HepG2 (cell line): ENCODE measurements at regions not wholly inside any gene's neighbourhood (a gene's known extent, or its start where the extent isn't known, plus 50 kb on each side); places are given as distances from the start of the nearest gene placed in this dataset.

Source experiments
- ATAC-seq: fragments of 200-7000 bp; cut with Tn5 transposase; 3 replicates; pipeline ENCODE4 v1.9.1; 2020; ENCODE audit warnings: mild to moderate bottlenecking, moderate library complexity
- BruUV-seq: library from RNA; stranded (reverse); fragments of 400-500 nt; replicated peaks from 2 replicates; lab custom pipeline; 2021; lab: Mats Ljungman, UMichigan
- CTCF ChIA-PET: fragments of 300-600 bp; formaldehyde crosslinking; extraction: SDS; loops from one replicate; lab custom pipeline; 2021; ENCODE audit warnings: low total read pairs, inconsistent platforms, low intra/inter-chr PET ratio; lab: Yijun Ruan, JAX
- POLR2A ChIA-PET: fragments of 350-600 bp; sonication (Branson Sonifier 250); formaldehyde crosslinking; loops from one replicate; lab custom pipeline; 2020; ENCODE audit warnings: antibody characterized with exemption, inconsistent platforms; lab: Yijun Ruan, JAX
- DNase-seq: peaks from one replicate; pipeline ENCODE4 v3.0.0-alpha.2; 2015; ENCODE audit warnings: low spot score
- FAIRE-seq: peaks from 3 replicates; lab custom pipeline; 2011; peaks lifted over from hg19 to GRCh38; lab: Jason Lieb, UNC
- H2AFZ ChIP-seq: one replicate; pipeline ENCODE4 v1.6.1; 2011; ENCODE audit warnings: low read length, inconsistent platforms
- H3K27ac ChIP-seq: fragments of 300-600 bp; 3 replicates; pipeline ENCODE4 v1.8.0; 2011; ENCODE audit warnings: mixed run types, mild to moderate bottlenecking, mixed read lengths, low read length, inconsistent platforms; ENCODE audit not compliant: insufficient read depth; ENCODE audit errors: extremely low read length
- H3K27me3 ChIP-seq, 2 experiments: fragments of 200-600 bp in 1 of 2; 2 replicates in 1 of 2; 3 replicates in 1 of 2; pipeline versions ENCODE4 v1.6.0 to v1.8.0; 2011; ENCODE audit warnings: low read length in 2 of 2, mild to moderate bottlenecking in 2 of 2, moderate library complexity in 2 of 2, inconsistent platforms in 1 of 2; ENCODE audit not compliant: insufficient read depth in 2 of 2, control insufficient read depth in 1 of 2
- H3K36me3 ChIP-seq, 2 experiments: fragments of 200-600 bp in 1 of 2; replicated peaks in 1 of 2; 2 replicates in 1 of 2; 3 replicates in 1 of 2; pipeline versions ENCODE4 v1.5.1 to v1.8.0; 2011; ENCODE audit warnings: low read length in 2 of 2, inconsistent platforms in 1 of 2; ENCODE audit not compliant: insufficient read depth in 2 of 2, control insufficient read depth in 1 of 2
- H3K4me1 ChIP-seq: 2 replicates; pipeline ENCODE4 v1.5.1; 2012; ENCODE audit warnings: low read length, inconsistent platforms; ENCODE audit not compliant: insufficient read depth
- H3K4me2 ChIP-seq: 2 replicates; pipeline ENCODE4 v1.6.0; 2011; ENCODE audit warnings: low read depth, low read length, inconsistent platforms
- H3K4me3 ChIP-seq, 3 experiments: fragments of 200-600 bp in 1 of 3; sonication (generic), shearing (Covaris generic) in 1 of 3; replicated peaks in 1 of 3; 2 replicates each; pipeline ENCODE4 v1.5.1; 2011 to 2016; ENCODE audit warnings: low read length in 3 of 3, inconsistent platforms in 2 of 3, low read depth in 2 of 3, mild to moderate bottlenecking in 2 of 3, control low read depth in 1 of 3, mixed read lengths in 1 of 3; ENCODE audit not compliant: insufficient read depth in 1 of 3
- H3K79me2 ChIP-seq: one replicate; pipeline ENCODE4 v1.6.1; 2011; ENCODE audit warnings: low read length, inconsistent platforms; ENCODE audit not compliant: insufficient read depth
- H3K9ac ChIP-seq: 2 replicates; pipeline ENCODE4 v1.6.0; 2011; ENCODE audit warnings: mild to moderate bottlenecking, low read depth, low read length, inconsistent platforms; ENCODE audit not compliant: insufficient read depth
- H3K9me3 ChIP-seq: 2 replicates; pipeline ENCODE4 v1.5.1; 2012; ENCODE audit warnings: mild to moderate bottlenecking, low read length
- H4K20me1 ChIP-seq: 2 replicates; pipeline ENCODE4 v1.6.0; 2011; ENCODE audit warnings: inconsistent platforms, mild to moderate bottlenecking, low read length, moderate library complexity; ENCODE audit not compliant: insufficient read depth
- HNF4A ChIP-seq: sonication (generic); formaldehyde crosslinking; IDR thresholded peaks from 2 replicates; pipeline ENCODE4 v1.4.0; 2020; ENCODE audit warnings: missing genetic modification reagents
- KLF11 ChIP-seq: IDR thresholded peaks from 2 replicates; pipeline ENCODE4 v1.6.1; 2016; ENCODE audit warnings: missing compliant biosample characterization
- NFKB2 ChIP-seq: sonication (generic); formaldehyde crosslinking; IDR thresholded peaks from 2 replicates; pipeline ENCODE4 v1.4.0; 2020; ENCODE audit warnings: missing genetic modification reagents, borderline replicate concordance
- NR2F2 ChIP-seq: IDR thresholded peaks from 2 replicates; pipeline ENCODE4 v1.6.1; 2012; ENCODE audit warnings: low read depth, inconsistent platforms, borderline replicate concordance
- RXRB ChIP-seq: IDR thresholded peaks from 2 replicates; pipeline ENCODE4 v1.6.1; 2016; ENCODE audit warnings: borderline replicate concordance, missing genetic modification reagents, missing compliant biosample characterization
- SMAD1 ChIP-seq: sonication (generic); formaldehyde crosslinking; IDR thresholded peaks from 2 replicates; pipeline ENCODE4 v1.4.0; 2020; ENCODE audit warnings: missing genetic modification reagents, low read depth, mild to moderate bottlenecking, borderline replicate concordance
- TAF15 ChIP-seq: fragments of 200-400 bp; formaldehyde crosslinking; IDR thresholded peaks from one replicate; pipeline ENCODE4 v1.6.1; 2018; ENCODE audit warnings: mild to moderate bottlenecking, low read depth, low read length; ENCODE audit not compliant: poor library complexity, severe bottlenecking
- ZBTB42 ChIP-seq: sonication (generic); formaldehyde crosslinking; IDR thresholded peaks from 2 replicates; pipeline ENCODE4 v1.5.0; 2020; ENCODE audit warnings: mild to moderate bottlenecking, missing genetic modification reagents
- ZNF570 ChIP-seq: sonication (generic); formaldehyde crosslinking; IDR thresholded peaks from 2 replicates; pipeline ENCODE4 v1.4.0; 2020; ENCODE audit warnings: mild to moderate bottlenecking, missing genetic modification reagents, borderline replicate concordance
- ZNF746 ChIP-seq: sonication (generic); formaldehyde crosslinking; IDR thresholded peaks from 2 replicates; pipeline ENCODE4 v1.8.0; 2022; ENCODE audit warnings: mild to moderate bottlenecking, missing genetic modification reagents
- ZNF749 ChIP-seq: sonication (generic); formaldehyde crosslinking; IDR thresholded peaks from 2 replicates; pipeline ENCODE4 v1.8.0; 2022; ENCODE audit warnings: mild to moderate bottlenecking, missing genetic modification reagents, moderate library complexity, borderline replicate concordance
- ZNF891 ChIP-seq: sonication (generic); formaldehyde crosslinking; IDR thresholded peaks from 2 replicates; pipeline ENCODE4 v1.5.0; 2020; ENCODE audit warnings: mild to moderate bottlenecking, missing genetic modification reagents
- WGBS: methylation state at CpG from one replicate; pipeline ENCODE4 v1.1.6; 2017; ENCODE audit warnings: low lambda C conversion rate; 5-methylcytosine and 5-hydroxymethylcytosine counted together
- in situ Hi-C: cut with HindIII; loops from 2 replicates; pipeline ENCODE4 v1.10.0; 2017; ENCODE audit warnings: low pct_unique_long_range_greater_than_20kb; ENCODE audit not compliant: extremely low pct_ligation_motif_present
- intact Hi-C: fragments of 100-400 bp; cut with micrococcal nuclease; formaldehyde crosslinking; loops from one replicate; pipeline ENCODE4 v1.10.0; 2022; ENCODE audit not compliant: unreplicated experiment
- TF ChIP-seq, protein P1 (sequence below): sonication (generic); formaldehyde crosslinking; IDR thresholded peaks from 2 replicates; pipeline ENCODE4 v1.5.0; 2020; ENCODE audit warnings: mild to moderate bottlenecking, missing genetic modification reagents
- TF ChIP-seq, protein P2 (sequence below): sonication (generic); formaldehyde crosslinking; IDR thresholded peaks from 2 replicates; pipeline ENCODE4 v1.4.0; 2020; ENCODE audit warnings: missing genetic modification reagents
- TF ChIP-seq, protein P3 (sequence below): sonication (generic); formaldehyde crosslinking; IDR thresholded peaks from 2 replicates; pipeline ENCODE4 v1.4.0; 2020; ENCODE audit warnings: missing genetic modification reagents

DNA sequence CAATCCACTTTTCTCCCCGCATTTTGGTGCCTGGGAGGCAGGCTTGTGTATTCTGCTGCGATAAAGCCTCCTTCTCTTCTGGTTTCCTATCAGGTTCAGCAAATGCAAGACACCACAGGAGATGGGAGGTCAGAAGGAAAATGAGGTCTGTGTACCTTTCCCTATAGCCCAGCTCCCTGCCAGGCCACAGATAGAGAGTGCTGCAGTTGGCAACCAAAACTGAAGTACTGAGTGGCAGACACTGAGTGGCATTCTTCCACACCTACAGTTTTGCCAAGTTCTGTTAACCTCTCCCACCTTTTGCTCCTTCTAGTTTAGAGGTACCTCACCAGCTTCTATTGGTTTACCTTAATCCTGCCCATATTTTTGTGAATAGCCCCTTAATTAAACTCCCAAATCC, 948.4 kb downstream of the SORCS1 start (continued):
- TF ChIP-seq, protein P1, sequence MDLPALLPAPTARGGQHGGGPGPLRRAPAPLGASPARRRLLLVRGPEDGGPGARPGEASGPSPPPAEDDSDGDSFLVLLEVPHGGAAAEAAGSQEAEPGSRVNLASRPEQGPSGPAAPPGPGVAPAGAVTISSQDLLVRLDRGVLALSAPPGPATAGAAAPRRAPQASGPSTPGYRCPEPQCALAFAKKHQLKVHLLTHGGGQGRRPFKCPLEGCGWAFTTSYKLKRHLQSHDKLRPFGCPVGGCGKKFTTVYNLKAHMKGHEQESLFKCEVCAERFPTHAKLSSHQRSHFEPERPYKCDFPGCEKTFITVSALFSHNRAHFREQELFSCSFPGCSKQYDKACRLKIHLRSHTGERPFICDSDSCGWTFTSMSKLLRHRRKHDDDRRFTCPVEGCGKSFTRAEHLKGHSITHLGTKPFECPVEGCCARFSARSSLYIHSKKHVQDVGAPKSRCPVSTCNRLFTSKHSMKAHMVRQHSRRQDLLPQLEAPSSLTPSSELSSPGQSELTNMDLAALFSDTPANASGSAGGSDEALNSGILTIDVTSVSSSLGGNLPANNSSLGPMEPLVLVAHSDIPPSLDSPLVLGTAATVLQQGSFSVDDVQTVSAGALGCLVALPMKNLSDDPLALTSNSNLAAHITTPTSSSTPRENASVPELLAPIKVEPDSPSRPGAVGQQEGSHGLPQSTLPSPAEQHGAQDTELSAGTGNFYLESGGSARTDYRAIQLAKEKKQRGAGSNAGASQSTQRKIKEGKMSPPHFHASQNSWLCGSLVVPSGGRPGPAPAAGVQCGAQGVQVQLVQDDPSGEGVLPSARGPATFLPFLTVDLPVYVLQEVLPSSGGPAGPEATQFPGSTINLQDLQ: no peak
- TF ChIP-seq TAF15 (no peak), NFKB2 (CRISPR knock-in tag) (no peak), HNF4A (CRISPR knock-in tag) (no peak), ZNF749 (no peak), ZNF570 (CRISPR knock-in tag) (no peak), ZNF891 (no peak), SMAD1 (CRISPR knock-in tag) (no peak), ZNF746 (CRISPR knock-in tag) (no peak)
- TF ChIP-seq, protein P2, sequence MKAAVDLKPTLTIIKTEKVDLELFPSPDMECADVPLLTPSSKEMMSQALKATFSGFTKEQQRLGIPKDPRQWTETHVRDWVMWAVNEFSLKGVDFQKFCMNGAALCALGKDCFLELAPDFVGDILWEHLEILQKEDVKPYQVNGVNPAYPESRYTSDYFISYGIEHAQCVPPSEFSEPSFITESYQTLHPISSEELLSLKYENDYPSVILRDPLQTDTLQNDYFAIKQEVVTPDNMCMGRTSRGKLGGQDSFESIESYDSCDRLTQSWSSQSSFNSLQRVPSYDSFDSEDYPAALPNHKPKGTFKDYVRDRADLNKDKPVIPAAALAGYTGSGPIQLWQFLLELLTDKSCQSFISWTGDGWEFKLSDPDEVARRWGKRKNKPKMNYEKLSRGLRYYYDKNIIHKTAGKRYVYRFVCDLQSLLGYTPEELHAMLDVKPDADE (CRISPR knock-in tag): no peak

DNA sequence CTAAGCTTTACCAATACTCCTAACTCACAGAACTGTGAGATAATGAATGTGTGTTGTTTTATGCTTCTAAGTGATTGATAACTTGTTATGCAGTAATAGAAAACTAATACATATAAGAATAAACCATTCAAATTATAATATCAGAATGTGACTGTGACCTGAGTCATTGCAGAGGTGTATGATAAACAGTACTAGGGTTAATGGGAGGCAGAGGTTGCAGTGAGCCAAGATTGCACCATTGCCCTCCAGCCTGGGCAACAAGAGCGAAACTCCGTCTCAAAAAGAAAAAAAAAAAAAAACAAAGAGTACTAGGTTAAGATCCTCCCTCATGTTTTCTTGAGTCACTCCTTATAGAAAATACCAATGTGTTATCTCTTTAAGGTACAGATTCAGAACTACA, 950.3 kb downstream of the SORCS1 start:
- H3K36me3 ChIP-seq: no peaks in the 10 kb centered on the region
- no peak overlapping the region for H3K4me3 ChIP-seq
- 0% methylated on average over 2 of the region's 2 CpGs for WGBS
- H3K4me1 ChIP-seq: no peaks in the 10 kb centered on the region
- H3K79me2 ChIP-seq: no peaks in the 10 kb centered on the region
- FAIRE-seq: no peak
- H3K9ac ChIP-seq: no peak overlapping the region
- intact Hi-C loops (no loop called here), in situ Hi-C loops (no loop called here)
- H4K20me1 ChIP-seq: no peaks in the 10 kb centered on the region
- ATAC-seq: no peak
- H3K27me3 ChIP-seq: no peaks in the 10 kb centered on the region; a peak in 1 of 5 replicates
- ChIA-PET CTCF (no interaction called here), POLR2A (no interaction called here)
- H3K9me3 ChIP-seq: peaks cover 73% of the 10 kb centered on the region
- no peak overlapping the region for H2AFZ ChIP-seq
- H3K27ac ChIP-seq: no peak overlapping the region
- DNase-seq: no peak
- BruUV-seq: no TSS peak
- H3K4me2 ChIP-seq: no peak overlapping the region
- TF ChIP-seq NR2F2: no peak
- no peak for TF ChIP-seq KLF11 (CRISPR knock-in tag)
- TF ChIP-seq ZBTB42 (CRISPR knock-in tag): no peak
- TF ChIP-seq RXRB (CRISPR knock-in tag): no peak
- TF ChIP-seq, protein P3, sequence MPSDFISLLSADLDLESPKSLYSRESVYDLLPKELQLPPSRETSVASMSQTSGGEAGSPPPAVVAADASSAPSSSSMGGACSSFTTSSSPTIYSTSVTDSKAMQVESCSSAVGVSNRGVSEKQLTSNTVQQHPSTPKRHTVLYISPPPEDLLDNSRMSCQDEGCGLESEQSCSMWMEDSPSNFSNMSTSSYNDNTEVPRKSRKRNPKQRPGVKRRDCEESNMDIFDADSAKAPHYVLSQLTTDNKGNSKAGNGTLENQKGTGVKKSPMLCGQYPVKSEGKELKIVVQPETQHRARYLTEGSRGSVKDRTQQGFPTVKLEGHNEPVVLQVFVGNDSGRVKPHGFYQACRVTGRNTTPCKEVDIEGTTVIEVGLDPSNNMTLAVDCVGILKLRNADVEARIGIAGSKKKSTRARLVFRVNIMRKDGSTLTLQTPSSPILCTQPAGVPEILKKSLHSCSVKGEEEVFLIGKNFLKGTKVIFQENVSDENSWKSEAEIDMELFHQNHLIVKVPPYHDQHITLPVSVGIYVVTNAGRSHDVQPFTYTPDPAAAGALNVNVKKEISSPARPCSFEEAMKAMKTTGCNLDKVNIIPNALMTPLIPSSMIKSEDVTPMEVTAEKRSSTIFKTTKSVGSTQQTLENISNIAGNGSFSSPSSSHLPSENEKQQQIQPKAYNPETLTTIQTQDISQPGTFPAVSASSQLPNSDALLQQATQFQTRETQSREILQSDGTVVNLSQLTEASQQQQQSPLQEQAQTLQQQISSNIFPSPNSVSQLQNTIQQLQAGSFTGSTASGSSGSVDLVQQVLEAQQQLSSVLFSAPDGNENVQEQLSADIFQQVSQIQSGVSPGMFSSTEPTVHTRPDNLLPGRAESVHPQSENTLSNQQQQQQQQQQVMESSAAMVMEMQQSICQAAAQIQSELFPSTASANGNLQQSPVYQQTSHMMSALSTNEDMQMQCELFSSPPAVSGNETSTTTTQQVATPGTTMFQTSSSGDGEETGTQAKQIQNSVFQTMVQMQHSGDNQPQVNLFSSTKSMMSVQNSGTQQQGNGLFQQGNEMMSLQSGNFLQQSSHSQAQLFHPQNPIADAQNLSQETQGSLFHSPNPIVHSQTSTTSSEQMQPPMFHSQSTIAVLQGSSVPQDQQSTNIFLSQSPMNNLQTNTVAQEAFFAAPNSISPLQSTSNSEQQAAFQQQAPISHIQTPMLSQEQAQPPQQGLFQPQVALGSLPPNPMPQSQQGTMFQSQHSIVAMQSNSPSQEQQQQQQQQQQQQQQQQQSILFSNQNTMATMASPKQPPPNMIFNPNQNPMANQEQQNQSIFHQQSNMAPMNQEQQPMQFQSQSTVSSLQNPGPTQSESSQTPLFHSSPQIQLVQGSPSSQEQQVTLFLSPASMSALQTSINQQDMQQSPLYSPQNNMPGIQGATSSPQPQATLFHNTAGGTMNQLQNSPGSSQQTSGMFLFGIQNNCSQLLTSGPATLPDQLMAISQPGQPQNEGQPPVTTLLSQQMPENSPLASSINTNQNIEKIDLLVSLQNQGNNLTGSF (CRISPR knock-in tag): no peak
